GM11168 (cell line): ENCODE measurements at regions not wholly inside any gene's neighbourhood (a gene's known extent, or its start where the extent isn't known, plus 50 kb on each side); places are given as distances from the start of the nearest gene placed in this dataset.
"Not testable (repeated sequence)": the region's sequence is repeated elsewhere in the genome, so short reads cannot be mapped to it uniquely, and the experiment has no call there.

Experiments used
- in situ Hi-C: fragments of 300-500 bp; cut with MboI; formaldehyde crosslinking; loops from one replicate; pipeline ENCODE4 v1.12.0; 2022; ENCODE audit warnings: low sequenced_read_pairs; ENCODE audit not compliant: unreplicated experiment

GRCh38 chrX:121802881-121803412, 755.5 kb downstream of the GLUD2 start:
- in situ Hi-C loops = no loop called here

GRCh38 chrX:121823406-121823805, 776.0 kb downstream of the GLUD2 start:
- in situ Hi-C loops = no loop called here

GRCh38 chrX:121831601-121832000, 784.2 kb downstream of the GLUD2 start:
- in situ Hi-C loops = no loop called here

- in situ Hi-C loops = no loop called here
Observed at GRCh38 chrX:121832446-121832845, 785.0 kb downstream of the GLUD2 start.

GRCh38 chrX:121836000-121836399, 788.6 kb downstream of the GLUD2 start:
- in situ Hi-C loops = no loop called here

GRCh38 chrX:121851033-121851432, 803.6 kb downstream of the GLUD2 start:
- in situ Hi-C loops = no loop called here

- in situ Hi-C loops = no loop called here
Observed at GRCh38 chrX:121853762-121854613, 806.6 kb downstream of the GLUD2 start.

- in situ Hi-C loops = no loop called here
Observed at GRCh38 chrX:121854614-121854911, 807.2 kb downstream of the GLUD2 start.

GRCh38 chrX:121858867-121859647, 811.6 kb downstream of the GLUD2 start:
- in situ Hi-C loops = no loop called here

GRCh38 chrX:121863976-121864375, 816.6 kb downstream of the GLUD2 start:
- in situ Hi-C loops = no loop called here

- in situ Hi-C loops = no loop called here
Observed at GRCh38 chrX:121864561-121864960, 817.2 kb downstream of the GLUD2 start.

- in situ Hi-C loops = no loop called here
Observed at GRCh38 chrX:121869876-121870477, 822.6 kb downstream of the GLUD2 start.

- in situ Hi-C loops = no loop called here
Observed at GRCh38 chrX:121871122-121871521, 823.7 kb downstream of the GLUD2 start.

GRCh38 chrX:121876305-121876704, 828.9 kb downstream of the GLUD2 start:
- in situ Hi-C loops = no loop called here

GRCh38 chrX:121877337-121877736, 829.9 kb downstream of the GLUD2 start:
- in situ Hi-C loops = not testable (repeated sequence)

- in situ Hi-C loops = no loop called here
Observed at GRCh38 chrX:121886557-121886956, 839.1 kb downstream of the GLUD2 start.

GRCh38 chrX:121894756-121895155, 847.3 kb downstream of the GLUD2 start:
- in situ Hi-C loops = no loop called here

GRCh38 chrX:121902463-121902862, 855.1 kb downstream of the GLUD2 start:
- in situ Hi-C loops = no loop called here

- in situ Hi-C loops = no loop called here
Observed at GRCh38 chrX:121903961-121904360, 856.6 kb downstream of the GLUD2 start.

GRCh38 chrX:121921258-121921657, 873.8 kb downstream of the GLUD2 start:
- in situ Hi-C loops = no loop called here

GRCh38 chrX:121931567-121931966, 884.2 kb downstream of the GLUD2 start:
- in situ Hi-C loops = no loop called here
